NCI-H345 (cell line): ENCODE measurements at regions not wholly inside any gene's neighbourhood (a gene's known extent, or its start where the extent isn't known, plus 50 kb on each side); places are given as distances from the start of the nearest gene placed in this dataset.
"Not testable (repeated sequence)": the region's sequence is repeated elsewhere in the genome, so short reads cannot be mapped to it uniquely, and the experiment has no call there.

Experiments used
- DNase-seq: peaks from one replicate; lab custom pipeline; 2025; lab: John Stamatoyannopoulos, UW

DNA sequence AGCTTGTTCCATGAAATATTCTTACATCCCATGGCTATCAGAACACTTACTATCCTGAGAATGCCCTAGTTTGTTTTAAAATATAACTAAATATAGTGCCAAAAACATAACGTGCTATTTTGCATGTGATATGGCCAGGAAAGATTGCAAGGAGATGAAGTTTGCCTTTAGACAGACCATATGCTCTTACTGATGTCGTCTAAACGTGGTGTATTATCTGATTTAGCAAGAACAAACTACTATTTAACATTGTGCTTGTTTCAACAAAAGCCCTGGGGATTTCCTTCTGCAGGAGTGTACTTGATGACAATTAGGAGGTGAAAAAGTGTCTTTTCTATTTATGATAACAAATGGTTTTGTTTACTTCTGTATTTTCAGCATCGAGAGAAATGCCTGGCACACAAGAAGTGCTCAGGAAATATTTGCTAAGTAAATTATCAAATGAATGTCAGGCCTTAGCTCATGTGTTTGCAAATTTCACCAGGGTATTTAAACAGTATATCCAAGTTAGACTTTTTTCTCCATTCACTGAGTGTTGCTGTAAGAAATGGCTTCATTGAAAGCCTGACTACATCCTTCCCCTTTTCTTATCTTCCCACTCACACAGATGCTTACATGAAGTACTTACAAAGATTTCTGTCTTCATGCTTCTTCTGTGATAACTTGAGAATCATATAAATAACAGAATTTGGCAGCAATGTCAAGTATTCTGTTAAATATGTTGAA is 1033.6 kb downstream of the CDH8 start:
- DNase-seq = no peak

DNA sequence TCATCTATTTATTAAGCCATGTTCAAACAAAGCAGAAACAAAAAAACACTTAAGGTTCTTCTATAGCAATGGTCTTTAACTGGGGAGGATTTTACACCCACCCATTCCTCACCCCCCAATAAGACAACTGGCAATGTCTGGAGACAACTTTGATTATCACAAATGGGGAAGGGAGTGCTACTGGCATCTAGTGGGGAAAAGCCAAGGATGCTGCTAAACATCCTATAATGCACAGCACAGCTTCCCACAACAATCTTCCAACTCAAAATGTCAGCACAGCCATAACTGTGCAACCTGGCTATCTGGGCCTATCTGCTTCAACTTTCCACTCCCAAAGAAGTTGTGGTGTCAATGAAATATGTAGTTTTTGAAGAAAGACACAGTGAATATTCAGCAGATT is 1044.4 kb downstream of the CDH8 start:
- no peak for DNase-seq

DNA sequence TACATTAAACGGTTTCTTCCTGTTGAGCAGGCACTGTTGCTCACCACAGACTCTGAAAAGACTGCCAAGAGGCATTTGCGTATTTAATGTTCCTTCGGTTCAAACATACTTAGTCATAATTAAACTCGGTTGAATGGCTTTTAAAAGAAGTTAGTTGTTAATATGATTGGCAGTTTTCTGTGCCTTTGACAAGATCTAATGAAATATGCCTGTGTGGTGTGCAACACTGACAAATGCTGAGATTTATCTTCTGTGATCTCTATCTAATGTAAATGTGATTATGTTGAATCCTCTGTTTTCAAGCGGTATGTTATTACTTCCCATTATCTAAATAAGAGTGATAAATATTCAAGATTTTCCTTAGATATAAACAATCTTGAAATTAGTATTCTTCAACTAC is 1046.6 kb downstream of the CDH8 start:
- no peak for DNase-seq

DNA sequence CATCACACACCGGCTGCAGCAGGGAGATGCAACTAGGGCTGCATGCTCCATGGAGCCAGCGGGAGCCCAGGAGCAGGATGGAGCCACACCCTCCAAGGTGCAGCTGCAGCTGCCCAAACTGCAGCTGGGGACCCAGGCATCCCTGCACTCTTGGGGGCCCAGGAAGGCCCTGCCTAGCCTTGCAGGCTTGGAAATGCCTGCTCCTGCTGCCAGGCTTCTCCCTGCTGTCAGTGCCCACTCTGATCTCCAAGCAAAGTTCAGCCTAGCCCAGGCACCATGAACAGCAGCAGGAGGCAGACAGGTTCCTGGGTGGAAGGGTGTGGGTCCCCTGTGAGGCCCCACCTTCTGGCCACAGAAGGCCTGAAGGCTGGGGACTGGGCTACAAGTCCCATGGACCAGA is 1057.1 kb downstream of the CDH8 start:
- DNase-seq = no peak

DNA sequence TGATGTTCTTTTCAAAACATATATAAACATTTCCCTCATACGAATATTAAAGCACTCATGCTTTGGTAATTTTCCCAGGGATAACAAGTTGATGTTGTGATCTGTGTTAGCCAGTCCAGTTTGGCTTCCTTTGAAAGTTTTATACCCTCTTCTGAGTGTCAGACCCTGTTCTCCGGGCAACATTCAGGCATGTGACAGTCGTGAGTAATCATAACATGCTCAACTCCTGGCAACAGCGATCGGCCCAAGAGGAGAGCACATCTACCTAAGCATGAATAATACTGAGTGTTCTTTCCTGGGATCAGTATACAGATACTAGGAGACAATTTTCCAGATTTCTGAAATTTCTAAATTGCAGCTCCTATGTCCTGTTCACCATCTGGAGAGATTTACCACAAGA is 1086.4 kb downstream of the CDH8 start:
- no peak for DNase-seq

DNA sequence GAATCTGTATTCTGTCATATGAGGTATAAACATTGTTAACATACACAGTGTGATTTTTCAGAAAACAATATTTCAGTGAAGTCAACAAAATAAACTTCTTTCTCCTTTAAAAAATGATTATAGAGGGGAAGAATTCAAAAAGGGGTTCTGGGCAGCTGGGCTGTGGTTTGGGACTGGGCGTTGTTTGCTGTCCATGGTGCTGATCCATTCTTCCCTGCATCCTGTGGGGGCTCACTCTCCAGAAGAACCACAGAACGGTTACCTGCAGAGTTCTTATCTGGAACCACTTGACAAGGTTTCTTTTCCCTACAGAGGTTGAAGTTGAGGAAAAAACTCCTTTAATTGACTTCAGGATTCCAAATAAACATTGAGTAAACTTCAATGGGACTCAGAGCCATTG is 1091.0 kb downstream of the CDH8 start:
- DNase-seq = no peak

DNA sequence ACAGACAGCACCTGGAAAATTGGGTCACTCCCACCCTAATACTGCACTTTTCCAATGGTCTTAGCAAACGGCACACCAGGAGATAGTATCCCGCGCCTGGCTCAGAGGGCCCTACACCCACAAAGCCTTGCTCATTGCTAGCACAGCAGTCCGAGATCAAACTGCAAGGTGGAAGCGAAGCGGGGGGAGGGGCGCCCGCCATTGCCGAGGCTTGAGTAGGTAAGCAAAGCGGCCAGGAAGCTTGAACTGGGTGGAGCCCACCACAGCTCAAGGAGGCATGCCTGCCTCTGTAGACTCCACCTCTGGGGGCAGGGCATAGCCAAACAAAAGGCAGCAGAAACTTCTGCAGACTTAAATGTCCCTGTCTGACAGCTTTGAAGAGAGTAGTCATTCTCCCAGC is 1100.0 kb downstream of the CDH8 start:
- DNase-seq = not testable (repeated sequence)

DNA sequence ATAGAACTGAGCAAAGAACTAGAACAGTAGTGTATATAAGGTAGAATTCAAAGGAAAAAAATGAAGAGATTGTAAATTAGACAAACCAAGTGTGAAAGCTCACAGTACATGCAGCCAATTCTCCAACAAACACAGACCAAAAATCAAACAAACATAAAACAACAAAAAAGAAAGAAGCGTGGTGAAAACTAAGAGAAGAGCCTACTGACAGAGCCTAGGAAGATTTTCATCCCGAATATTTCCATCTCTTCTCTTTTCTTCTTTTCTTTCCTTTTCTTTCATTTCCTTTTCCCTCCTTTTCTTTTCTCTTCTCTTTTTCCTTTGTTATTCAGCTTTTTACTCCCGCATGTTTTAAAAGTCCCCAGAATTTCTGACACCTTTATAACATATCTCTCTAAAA is 1103.6 kb downstream of the CDH8 start:
- no peak for DNase-seq

DNA sequence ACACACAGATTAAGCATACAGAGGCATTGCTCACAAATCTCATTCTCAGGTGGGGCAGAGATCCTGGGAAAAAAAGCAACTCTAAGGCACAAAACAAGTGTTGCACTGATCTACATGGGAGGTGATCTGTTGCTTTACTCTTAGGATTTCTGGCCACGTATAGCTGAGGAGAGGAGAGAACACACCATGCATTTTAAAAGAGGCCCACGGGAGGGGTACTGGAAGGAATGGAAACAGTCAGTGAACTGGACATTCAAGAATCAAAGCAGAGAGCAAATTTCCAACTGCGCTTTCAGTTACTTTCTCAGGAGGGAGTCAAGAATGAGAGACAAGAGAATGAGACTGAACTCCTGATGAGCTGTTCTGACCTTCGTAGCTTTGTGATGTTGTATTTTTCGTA is 1105.9 kb downstream of the CDH8 start:
- DNase-seq = no peak

DNA sequence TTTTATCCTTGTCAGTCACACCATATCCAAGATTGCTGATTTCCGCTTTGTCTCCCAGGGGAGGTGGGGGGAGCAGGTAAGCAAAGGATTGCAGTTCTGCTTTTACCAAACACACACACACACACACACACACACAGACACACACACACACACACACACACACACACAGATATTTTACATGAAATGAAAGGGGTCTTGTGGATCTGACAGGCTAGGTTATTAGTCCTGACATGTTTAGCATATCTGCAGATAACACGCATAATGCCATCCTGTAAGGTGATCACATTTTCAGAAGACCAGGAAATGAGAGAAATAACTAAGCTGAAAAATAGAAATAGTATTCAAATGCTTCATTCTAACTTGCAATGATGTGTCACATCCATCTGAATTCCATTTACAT is 1113.3 kb downstream of the CDH8 start:
- DNase-seq = no peak

DNA sequence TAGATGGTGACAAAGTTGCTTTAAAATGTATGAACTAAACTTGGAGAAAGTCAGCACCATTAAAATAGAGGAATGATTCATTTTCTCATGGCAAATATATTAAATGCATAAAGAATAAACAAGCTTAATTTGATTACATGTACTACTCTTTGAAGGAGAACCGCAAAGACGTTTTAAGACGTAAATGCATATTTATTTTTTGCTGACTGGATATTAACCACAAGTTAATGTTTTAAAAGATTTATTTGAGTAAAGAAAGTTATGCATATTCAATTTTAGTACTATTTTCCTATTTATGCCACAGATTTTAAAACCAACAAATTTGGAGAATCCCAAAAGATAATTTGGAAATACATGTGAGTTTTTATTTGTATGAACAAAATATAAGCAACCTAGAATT is 1121.9 kb downstream of the CDH8 start:
- no peak for DNase-seq

DNA sequence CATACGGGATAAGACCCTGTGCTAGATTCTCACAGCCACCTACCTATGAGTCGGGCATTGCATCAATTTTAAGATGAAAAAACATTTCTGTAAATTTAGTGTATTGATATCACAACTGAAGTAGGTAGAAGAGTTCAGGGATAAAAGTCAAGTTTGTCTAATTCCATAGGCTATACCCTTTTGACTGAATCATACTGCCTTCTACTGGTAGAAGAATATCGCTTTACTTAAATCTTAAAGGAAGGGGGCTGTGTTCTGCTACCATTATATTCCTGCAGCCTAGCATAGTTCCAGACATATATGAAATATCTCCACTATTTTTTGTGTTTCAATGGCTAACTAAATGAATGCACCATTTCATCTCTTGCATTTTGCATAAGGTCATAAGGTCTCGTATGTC is 1128.6 kb downstream of the CDH8 start:
- DNase-seq = no peak

DNA sequence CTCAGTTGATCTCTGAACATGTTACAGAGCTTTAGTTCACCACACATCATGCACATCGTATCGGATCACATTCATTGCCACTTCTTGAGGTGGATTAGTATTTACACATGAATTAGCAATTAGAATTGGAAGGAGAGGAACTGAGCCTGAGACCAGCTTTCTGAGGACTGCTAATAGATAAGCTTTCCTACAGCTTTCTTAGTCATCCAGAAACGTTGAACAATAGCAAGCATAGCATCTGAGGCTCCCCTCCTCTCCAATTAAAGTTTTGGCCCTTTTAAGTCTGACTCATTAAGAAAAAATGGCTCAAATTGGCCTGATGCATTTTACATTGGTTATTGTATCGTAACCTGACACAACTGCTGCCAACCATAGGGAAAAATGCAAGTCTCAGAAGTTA is 1130.4 kb downstream of the CDH8 start:
- DNase-seq = no peak

DNA sequence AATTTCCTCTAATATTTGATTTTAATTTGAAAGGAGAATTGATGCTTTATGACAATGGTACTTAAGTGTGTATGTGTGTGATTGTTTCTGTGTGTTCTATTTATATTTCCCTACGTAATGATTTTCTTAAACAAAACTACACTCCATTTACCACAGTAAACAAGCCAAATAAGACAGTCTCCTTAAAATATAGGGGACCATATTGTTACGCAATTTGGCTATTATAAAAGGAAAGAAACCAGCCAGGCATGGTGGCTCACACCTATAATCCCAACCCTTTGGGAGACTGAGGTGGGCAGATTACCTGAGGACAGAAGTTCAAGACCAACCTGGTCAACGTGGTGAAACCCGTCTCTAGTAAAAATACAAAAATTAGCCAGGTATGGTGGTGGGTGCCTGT is 1134.1 kb downstream of the CDH8 start:
- DNase-seq = no peak

DNA sequence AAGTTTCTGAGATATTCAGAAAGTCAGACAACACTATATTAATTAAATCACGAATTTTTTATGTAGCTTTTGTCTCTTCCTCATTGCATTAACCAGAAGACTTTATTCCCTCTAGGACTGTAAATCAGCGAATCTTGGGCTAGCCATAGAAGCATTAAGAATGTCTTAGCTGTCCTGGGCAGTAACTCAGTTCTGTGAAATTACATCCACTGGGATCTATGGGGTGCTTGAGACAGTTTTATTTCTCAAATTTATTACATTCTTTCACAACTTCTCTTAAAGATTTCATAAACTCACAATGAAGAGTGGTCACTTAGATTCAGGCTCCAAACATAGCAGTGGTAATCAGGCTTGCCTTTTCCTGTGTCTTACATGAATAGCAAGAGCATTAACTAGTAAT is 1153.4 kb downstream of the CDH8 start:
- DNase-seq = no peak

DNA sequence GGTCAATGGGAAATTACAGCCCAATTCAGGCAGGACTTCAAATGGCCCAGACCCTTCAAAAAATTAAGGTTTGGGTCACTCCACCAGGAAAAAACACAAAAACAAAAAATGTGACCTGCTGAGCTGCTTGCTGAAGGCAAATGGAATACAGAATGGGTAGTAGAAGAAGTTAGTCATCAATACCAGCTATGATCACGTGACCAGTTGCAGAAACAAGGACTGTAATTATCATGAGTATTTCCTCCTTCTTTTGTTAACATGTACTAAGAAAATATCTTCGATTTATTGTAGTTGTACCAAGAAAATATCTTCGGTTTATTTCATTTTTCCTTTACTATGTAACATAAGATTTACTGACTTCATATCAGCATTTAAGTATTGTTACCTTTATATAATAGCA is 1183.6 kb downstream of the CDH8 start:
- DNase-seq = no peak

DNA sequence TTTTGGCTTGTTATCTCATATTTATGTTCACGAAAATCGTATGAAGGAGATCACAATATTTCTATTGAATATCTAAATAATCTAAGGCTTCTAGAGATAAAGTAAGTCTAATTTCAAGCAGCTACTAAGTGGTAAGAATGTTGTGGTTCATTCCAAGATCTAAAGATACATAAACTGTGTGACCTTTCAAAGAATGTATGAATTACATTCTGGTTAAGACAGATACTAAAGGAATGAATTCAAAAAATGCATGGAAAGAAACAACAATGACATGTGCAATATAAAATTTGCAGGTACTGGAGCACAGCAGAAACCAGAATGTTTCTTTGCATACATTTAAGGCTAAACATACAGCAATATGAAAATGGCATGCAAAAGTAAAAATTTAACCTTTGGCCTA is 1214.6 kb downstream of the CDH8 start:
- no peak for DNase-seq

DNA sequence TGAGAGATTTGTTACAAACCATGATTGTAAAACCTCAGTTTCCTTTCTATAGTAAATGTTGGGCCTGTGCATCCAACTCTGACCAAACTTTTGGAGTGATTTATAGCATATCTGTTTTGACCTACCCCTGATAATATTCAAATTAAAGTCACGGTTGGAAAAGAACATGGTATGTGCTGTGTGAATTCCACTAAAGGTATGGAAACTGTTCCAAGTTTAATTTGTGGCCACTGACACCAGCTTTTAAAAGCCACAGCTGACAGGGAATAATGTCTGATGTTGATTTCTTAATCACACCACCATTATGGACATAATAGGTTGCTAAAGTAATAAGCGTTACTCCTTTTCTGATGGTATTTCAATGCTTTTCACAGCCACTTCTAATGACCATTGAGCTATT is 1215.9 kb downstream of the CDH8 start:
- no peak for DNase-seq

DNA sequence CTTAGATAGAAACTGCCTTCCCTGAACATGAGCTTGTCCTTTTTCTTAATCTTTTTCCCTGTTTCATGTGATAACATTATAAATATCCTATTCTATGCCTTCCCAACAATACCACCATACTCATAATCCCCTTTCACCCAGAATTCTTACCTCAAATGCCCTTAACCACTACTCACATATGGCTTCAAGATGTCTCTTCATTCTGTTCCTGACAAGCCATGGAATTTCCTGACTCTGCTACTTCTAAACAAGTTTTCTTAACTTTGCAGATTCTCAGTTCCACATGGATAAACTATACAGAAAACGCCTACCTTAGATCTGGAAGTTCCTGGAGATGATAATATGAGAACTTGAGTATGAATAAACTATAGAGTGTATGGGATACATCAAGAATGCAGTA is 1217.8 kb downstream of the CDH8 start:
- DNase-seq = no peak

DNA sequence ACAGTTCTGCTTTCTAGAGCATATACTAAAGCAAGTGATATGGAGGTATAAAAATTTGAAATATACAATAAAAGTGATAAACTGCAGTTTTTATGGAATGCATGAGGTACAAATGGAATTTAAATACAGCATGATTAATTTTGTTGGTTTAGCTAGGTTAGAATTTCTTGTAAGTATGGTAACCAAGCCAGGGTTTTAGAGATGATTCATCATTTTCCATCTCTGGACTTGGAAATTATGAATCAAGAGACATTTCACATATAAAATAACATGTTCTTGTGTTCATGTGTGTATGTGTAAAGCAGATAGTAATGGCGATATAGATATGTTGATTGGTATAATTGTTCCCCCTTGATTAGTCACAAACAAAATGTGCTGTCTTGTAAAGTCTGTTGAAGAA is 1219.8 kb downstream of the CDH8 start:
- no peak for DNase-seq

DNA sequence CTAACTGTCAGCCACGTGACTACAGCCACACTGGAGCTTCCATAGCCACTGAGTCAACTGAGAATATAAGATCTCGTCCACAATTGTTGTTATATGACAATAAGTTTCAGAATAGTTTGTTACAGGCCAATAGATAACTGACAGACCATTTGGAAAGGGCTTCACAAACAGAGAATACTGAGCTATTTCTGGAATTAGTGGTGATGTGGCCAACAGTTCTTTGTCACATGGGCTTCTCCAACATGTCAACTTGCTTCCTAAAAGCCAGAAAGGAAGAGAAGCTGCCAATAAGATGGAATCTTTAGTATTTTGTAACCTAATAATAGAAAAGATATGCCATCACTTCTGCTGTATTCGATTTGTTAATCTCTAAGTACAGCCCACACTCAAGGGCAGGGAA is 1220.4 kb downstream of the CDH8 start:
- DNase-seq = no peak

DNA sequence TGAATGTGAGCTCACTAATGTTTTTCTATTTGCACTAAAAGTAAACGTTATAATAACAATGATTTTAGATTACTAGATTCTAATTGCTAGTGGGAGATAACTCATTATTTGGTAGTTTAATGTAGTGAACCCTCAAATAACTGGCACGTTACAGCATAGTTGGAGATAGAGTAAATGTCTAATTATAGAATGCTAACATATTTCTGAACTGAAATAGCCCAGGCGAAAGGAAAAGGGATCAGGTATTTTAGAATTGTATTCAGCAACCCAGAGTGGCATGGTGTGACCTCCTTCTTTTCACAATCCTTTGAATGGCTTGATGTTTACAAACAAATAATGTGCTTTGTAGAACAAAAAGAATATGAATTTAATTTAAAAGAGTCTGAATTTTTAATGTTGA is 1221.2 kb downstream of the CDH8 start:
- no peak for DNase-seq

DNA sequence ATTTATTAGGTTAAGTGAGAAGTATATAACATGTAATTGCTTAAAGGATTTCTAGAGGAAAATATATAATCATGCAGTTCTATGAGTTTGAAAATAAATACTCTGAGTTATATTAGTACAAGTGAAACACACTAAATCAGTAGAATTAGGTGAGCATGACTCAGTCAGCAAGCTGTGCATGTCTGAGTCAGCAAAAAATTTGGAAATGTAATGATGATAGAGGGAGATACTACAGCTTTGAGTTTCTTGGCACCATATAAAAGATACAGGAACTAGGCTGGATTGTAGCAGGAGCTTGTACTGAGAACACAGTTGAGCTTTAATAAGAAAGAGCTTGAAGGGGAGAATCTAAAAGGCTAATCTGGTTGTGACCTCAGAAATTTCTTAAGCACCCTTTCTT is 1224.6 kb downstream of the CDH8 start:
- DNase-seq = no peak

DNA sequence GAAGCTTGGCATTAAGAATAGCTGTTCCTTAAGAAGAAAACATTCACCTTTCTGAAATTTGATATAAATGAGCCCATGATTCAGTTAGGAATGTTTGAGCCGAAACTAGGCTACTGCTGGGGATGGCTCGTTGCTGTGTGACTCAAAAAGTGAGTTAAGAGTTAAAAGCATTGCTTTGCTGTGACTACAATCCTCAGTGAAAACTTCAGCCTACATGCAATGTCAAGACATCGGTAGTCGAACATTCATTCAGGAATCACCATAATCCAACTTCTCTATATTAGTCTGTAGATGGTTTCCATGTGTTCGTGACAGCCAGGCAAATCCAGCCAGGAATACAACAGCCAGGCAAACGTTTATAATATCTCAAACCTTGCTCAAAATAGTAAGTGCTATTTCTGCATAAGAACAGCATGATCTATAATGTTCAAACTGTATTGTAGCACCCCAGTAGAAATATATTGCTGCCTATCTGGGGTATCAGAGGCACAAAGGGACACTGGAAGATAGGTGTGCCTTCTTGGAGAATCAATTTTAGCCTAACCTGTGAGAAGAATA is 1225.1 kb downstream of the CDH8 start:
- DNase-seq = no peak
